Upper lobe of right lung (tissue), 1 donor: ENCODE measurements at regions not wholly inside any gene's neighbourhood (a gene's known extent, or its start where the extent isn't known, plus 50 kb on each side); places are given as distances from the start of the nearest gene placed in this dataset.

ENCODE experiments used
- ATAC-seq: fragments of 200-7000 bp; cut with Tn5 transposase; one replicate; pipeline ENCODE4 v1.9.1; 2020; ENCODE audit warnings: mild to moderate bottlenecking, moderate library complexity
- DNase-seq: peaks from one replicate; pipeline ENCODE4 v3.0.0-alpha.2; 2020
- H3K27ac ChIP-seq: fragments of 200-600 bp; one replicate; pipeline ENCODE4 v1.8.0; 2022
- H3K27me3 ChIP-seq: fragments of 200-600 bp; one replicate; pipeline ENCODE4 v1.8.0; 2022; ENCODE audit warnings: mild to moderate bottlenecking
- H3K36me3 ChIP-seq: fragments of 200-600 bp; one replicate; pipeline ENCODE4 v1.8.0; 2022
- H3K4me1 ChIP-seq: fragments of 200-600 bp; one replicate; pipeline ENCODE4 v1.8.0; 2022
- H3K4me3 ChIP-seq: fragments of 200-600 bp; one replicate; pipeline ENCODE4 v1.8.0; 2022; ENCODE audit warnings: mild to moderate bottlenecking
- H3K9me3 ChIP-seq: fragments of 200-600 bp; one replicate; pipeline ENCODE4 v1.8.0; 2022
- CTCF ChIP-seq: fragments of 200-600 bp; IDR thresholded peaks from one replicate; pipeline ENCODE4 v1.8.0; 2022; ENCODE audit warnings: antibody characterized with exemption
- intact Hi-C: fragments of 100-400 bp; cut with DNase I; formaldehyde crosslinking; loops from one replicate; pipeline ENCODE4 v1.11.0; 2022
- donor health status: DM: no; HTN: yes; CAD: no; lungs with severe emphysema.

GRCh38 chr7:55278321-55278720 lies 86.8 kb upstream of the LANCL2 start:
- H3K4me3 ChIP-seq, result no peak overlapping the region
- no peaks in the 10 kb centered on the region for H3K9me3 ChIP-seq
- TF ChIP-seq CTCF, result no peak
- ATAC-seq, result no peak
- no peak overlapping the region for H3K27ac ChIP-seq
- no peaks in the 10 kb centered on the region for H3K36me3 ChIP-seq
- H3K4me1 ChIP-seq, result no peaks in the 10 kb centered on the region
- no peak for DNase-seq
- H3K27me3 ChIP-seq, result no peaks in the 10 kb centered on the region
- intact Hi-C loops, result loop anchor here (10.0 kb wide), 1 partner anchor 136 kb away; no protein-coding TSS in a partner anchor

- intact Hi-C loops, result loop anchor here (10.0 kb wide), 1 partner anchor 136 kb away; no protein-coding TSS in a partner anchor
- H3K4me1 ChIP-seq, result no peaks in the 10 kb centered on the region
- TF ChIP-seq CTCF, result no peak
- H3K27me3 ChIP-seq, result no peaks in the 10 kb centered on the region
- no peak for ATAC-seq
- no peak overlapping the region for H3K27ac ChIP-seq
- H3K36me3 ChIP-seq, result no peaks in the 10 kb centered on the region
- no peaks in the 10 kb centered on the region for H3K9me3 ChIP-seq
- H3K4me3 ChIP-seq, result no peak overlapping the region
- no peak for DNase-seq
These were observed 85.9 kb upstream of the LANCL2 start for GRCh38 chr7:55279080-55279845.

- H3K36me3 ChIP-seq, result no peaks in the 10 kb centered on the region
- H3K27me3 ChIP-seq, result no peaks in the 10 kb centered on the region
- no peak overlapping the region for H3K27ac ChIP-seq
- DNase-seq (no peak), ATAC-seq (peak; percentile 83)
- intact Hi-C loops, result no loop called here
- H3K4me1 ChIP-seq, result no peaks in the 10 kb centered on the region
- TF ChIP-seq CTCF, result peak; percentile 66
- no peak overlapping the region for H3K4me3 ChIP-seq
- no peaks in the 10 kb centered on the region for H3K9me3 ChIP-seq
These were observed 85.1 kb upstream of the LANCL2 start for GRCh38 chr7:55280031-55280454.

- intact Hi-C loops, result no loop called here
- Histone ChIP-seq H3K27me3 (no peaks in the 10 kb centered on the region), H3K4me1 (no peaks in the 10 kb centered on the region), H3K36me3 (no peaks in the 10 kb centered on the region), H3K27ac (no peak overlapping the region), H3K9me3 (no peaks in the 10 kb centered on the region), H3K4me3 (no peak overlapping the region)
- no peak for TF ChIP-seq CTCF
- ATAC-seq (no peak), DNase-seq (no peak)
These were observed 79.5 kb upstream of the LANCL2 start for GRCh38 chr7:55285665-55286064.

GRCh38 chr7:55286666-55287065 lies 78.5 kb upstream of the LANCL2 start:
- TF ChIP-seq CTCF, result no peak
- ATAC-seq (no peak), DNase-seq (no peak)
- Histone ChIP-seq H3K36me3 (no peaks in the 10 kb centered on the region), H3K9me3 (no peaks in the 10 kb centered on the region), H3K27me3 (no peaks in the 10 kb centered on the region), H3K27ac (no peak overlapping the region), H3K4me1 (no peaks in the 10 kb centered on the region), H3K4me3 (no peak overlapping the region)
- intact Hi-C loops, result no loop called here
